ENCODE measurements at regions not wholly inside any gene's neighbourhood (a gene's known extent, or its start where the extent isn't known, plus 50 kb on each side); places are given as distances from the start of the nearest gene placed in this dataset.
"Not testable (repeated sequence)": the region's sequence is repeated elsewhere in the genome, so short reads cannot be mapped to it uniquely, and the experiment has no call there.

DNA sequence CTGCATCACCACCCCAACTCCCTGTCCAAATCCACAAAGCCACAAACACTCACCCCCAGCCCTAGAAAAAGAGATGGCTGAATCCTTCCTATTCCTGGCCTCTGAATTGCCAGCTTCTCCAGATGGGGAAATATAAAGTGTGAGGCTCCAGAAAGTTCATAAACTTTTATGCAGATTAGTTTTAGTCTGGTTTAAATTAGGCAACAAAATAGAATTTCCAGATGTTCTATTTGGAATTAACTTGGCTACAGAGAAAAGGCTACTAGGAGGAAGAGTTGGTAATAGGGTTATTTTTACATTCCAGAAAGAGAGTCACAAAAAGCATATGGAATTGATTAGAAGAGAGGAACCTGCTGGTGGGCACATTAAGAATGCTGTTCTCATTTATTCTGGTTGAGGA, 56.0 kb downstream of the EN1 start:
- no peak for DNase-seq

DNA sequence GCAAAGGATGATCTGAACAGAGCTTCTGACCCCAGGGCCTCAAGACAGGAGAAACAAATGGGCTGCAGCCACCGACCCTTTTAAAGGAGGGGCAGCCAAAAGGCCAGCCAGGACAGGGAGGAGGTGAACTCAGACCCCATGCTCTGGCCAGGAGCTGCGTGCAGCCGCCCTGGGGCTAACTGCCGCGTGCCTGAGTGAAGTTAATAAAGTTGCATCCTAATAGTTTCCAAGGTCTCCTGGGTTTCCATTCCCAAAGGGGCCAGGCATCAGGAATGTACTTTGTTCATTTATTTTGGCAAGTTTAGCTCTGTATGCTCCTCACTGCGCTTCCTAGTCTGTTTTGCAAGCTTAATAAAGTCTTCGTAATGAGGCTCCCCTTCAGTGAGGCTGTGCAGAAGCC, 60.7 kb downstream of the EN1 start:
- DNase-seq: no peak

DNA sequence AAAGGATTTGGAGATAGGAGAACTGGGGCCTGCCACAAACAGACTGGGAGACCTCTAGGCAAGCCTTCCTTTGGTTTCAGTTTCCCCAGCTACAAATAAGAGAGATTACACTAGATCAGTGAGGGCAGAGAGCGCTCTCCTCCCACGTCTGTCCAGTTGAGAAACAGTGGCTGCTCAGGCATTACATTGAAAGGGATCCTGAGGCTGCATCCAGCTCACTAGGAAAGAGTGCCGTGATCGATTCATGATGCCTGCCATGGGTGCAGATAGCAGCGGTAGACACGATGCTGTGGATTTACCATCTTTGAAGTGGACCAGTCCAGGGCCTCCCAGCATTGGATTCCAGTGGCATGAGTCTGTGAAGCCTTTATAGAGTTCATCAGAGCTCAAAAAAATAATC, 62.6 kb downstream of the EN1 start:
- DNase-seq: no peak

DNA sequence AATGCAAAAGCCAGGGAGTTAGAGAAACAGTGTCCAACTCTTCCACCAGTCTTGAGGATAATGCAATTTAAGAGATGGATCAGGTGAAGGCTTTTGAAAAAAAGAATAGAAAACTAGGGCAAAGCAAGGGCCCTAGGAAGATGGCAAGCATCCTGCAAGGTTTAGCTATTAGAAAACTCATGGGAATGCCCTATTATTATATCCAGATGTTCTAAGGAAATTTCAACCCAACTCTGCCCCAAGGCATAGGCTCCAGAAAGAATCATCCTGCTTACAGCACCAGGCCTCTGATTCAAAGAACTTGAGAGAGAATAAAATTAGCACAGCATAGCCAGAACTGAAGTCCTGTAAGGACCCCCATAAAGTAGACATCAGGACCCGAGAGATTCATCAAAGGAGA, 68.1 kb downstream of the EN1 start:
- no peak for DNase-seq

DNA sequence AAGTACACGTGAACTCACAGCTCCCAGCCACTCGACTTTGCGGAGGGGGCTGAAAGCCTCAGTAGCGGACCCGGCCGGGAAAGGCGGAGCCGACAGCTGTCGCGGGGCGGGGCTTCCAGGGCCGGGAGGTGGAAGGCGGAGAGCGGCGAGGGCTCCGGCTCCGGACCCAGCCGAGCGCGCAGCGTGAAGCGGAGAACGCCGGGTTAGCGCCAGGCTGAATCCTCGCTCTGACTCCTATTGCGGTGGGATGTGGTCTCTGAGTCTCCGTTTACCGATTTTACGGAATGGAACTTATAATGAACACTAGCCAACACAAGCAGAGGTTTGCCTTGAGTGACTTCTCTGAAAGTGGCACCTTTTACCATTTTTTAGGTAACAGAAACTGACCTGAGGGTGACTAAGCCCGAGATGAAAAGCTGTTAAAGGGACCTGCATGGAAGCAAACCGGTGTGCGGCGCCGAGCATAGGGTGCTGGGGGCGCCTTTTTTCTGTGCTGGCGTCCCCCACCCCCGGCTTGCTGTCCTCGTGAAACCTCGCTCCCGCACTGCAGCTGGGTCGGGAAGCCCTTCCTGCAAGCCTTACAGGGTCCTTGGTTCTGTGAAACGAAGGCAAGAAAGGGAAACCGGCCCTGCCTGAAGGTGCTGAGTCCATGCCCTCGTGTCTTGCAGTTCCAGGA, 72.9 kb downstream of the EN1 start:
- DNase-seq: no peak

DNA sequence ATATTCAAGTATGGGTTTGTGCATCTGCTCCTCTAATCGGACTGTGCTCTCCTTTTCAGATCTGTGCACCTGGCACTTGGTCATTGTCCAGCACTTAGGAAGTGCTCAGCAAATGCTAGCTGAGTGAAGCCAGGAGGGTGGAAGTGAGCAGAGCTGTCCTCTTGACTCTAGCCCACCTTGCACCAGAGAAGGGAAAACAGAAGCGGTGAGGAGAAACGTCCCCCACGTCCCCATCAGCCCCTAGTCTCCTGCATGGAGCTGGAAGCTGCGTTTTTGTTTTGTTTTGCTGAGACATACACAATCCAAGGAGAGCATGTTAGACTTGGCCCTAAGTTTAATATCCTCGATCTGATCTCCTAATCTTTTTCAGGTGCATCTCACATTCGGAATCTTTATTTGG, 73.6 kb downstream of the EN1 start:
- no peak for DNase-seq

DNA sequence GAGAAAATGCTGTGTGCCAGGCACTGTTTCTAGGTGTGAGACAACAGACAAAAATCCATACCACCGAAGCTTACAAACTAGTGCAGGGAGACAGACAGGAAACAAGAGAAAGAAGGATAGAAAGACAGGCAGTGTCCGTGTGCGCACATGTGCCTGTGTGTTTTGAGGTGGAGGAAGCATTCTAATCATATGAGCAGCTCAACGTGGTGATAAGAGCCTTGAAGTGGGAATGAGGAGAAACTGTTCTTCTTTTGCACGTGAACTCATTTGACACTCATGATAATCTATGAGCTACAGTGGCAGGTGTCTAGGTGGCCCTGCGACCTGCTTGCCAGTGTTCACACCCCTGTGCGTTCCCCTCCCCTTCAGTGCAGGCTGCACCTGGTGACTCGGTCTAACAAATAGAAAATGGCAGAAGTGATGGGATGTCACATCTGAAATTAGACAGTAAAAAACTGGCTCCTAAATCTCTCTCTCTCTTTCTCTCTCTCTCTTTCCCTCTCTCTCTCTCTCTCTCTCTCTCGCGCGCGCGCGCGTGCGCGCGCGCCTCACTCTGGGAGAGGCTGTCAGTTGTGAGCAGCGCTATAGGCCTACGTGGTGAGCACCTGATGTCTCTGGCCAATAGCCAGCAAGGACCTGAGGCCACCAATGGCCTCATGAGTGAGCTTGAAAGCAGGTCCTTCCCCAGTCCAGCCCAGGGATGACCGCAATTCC, 74.8 kb downstream of the EN1 start:
- no peak for DNase-seq

DNA sequence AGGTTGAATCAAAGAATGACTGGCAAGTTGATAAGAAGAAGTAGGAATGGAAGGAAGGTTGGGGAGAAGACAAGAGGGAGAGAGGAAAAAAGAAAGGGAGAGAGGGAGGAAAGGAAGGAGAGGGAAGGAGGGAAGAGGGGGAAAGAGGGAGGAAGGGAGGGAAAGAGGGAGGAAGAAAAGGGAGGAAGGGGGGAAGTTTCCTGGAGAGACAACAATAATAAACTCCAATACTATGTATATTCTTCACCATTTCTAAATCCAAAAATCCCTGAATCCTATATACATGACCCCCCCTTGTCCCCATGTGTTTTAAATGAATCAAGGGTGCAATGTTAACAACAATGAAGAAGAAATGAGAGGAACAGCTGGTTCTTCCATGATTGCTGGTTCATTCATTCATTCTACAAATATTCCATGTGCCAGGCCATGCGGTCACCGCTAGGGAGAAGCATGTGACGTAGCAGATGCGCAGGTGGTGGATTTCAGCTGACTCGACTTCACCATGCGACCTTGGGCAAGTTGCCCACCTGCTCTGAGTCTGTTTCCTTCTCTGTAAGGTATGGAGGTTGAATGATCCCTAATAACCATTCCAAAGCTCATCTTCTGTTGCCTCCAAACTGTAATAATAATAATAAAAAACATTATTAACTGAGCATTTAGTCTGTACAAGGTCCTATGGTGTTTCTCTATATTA, 77.6 kb downstream of the EN1 start:
- DNase-seq: no peak

DNA sequence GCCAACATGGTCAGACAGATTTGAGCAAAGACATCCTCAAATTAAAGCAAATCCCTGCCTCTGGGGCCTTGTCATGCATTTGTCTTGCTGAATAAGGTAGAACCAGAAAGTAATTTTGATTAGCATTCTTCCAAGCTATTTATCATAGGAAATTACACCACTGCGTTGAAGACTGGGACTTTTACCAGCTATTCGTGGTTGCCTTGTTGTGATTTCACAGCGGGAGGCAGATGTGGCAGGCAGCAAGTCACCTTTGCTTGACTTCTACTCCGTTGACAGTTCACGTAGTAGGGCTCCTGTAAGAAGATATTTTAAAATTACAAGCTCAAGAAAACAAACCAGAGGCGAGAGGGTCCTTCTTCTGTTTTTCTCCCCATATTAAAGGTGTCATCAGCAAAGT, 80.6 kb downstream of the EN1 start:
- no peak for DNase-seq

DNA sequence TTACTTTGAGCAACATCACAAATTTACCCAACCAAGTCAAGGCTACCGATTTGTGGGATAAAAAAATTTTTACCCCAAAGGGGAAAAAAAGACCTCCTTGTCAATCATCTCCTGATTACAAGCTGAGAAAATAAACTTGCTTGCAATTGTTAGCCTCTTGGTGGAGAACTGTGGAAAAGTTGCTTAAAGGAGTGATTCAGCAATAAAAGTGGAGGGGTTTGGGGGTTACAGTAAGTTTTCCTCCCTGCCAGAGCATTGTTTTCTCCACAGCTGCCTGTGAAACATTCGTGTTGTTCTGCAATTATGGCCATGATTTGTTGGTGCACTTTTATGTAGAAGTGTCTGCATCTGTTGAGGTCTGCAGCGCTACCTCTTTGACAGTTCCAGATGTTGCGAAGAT, 82.6 kb downstream of the EN1 start:
- no peak for DNase-seq

DNA sequence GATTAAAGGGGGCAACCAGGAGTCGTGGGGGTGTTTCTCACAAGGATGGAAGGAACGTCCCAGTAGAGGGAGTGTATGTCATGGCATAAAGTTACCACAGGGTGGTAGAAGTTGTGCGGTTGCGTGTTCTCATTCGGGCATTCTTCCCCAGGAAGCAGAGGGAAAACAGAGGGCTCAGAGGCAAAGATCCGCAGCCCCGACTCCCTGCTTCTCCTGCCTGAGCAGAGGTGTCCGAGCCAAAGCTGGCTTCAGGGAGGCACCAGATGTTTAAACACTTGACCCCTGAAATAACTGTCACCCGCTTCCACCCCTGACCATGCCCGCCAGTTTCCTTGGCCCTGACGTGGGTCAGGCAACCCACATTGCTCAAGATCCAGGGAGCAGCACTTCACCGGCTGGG, 83.7 kb downstream of the EN1 start:
- no peak for DNase-seq

DNA sequence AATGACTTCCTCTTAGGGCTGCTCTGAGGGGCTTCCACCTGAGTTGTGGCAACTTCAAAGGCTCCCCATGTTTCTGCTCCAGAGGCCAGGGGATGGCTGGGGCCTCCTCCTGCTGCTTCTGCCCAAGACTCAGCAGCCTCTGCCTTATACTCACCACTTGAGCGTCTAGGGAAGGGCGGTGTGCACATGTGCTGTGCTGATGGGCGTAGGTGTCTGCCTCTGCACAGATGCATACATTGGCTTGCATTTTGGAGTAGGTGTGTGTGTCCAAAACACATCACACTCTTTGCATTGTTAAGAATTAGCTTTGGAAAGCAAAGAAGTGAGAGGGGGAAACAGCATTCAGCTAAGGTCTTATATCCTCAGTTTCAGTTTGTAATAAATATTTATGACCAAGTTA, 85.2 kb downstream of the EN1 start:
- DNase-seq: no peak

DNA sequence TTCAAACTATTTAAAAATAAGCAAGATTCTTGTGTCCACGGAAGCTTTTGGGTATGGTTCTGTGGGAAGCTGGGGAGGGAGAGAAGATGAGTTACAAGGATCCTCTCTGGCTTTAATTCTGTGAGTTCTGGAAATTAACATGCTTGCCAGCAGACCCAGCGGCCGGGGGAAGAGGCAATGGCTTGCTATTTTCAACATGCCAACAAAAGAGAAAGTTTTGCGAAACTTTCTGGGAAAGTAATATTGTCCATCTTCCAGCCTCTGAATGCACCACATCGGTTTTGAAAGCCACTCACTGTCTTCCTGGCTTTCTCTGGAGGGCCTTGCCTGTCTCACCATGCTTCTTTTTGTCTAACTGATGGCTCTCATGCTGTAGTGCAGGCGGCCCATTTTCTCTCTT, 85.7 kb downstream of the EN1 start:
- no peak for DNase-seq

DNA sequence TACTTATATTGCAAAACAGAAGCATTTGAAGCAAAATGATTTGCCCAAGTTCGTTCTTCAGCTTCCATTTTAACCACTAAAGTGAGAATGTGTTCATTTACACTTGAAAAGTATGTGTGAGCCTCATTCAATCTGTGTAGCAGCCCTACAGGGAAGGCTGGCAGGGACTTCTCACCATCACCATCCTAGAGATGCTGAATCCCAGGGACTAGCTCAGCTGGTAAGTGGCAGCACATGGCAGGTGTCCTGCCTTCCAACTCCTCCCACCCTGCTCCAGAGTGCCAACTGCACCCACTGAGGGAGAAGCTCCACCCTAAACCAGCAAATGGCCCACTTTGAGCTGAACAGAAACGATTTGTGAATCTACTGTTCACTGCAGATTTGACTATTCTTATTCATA, 91.5 kb downstream of the EN1 start:
- DNase-seq: no peak

DNA sequence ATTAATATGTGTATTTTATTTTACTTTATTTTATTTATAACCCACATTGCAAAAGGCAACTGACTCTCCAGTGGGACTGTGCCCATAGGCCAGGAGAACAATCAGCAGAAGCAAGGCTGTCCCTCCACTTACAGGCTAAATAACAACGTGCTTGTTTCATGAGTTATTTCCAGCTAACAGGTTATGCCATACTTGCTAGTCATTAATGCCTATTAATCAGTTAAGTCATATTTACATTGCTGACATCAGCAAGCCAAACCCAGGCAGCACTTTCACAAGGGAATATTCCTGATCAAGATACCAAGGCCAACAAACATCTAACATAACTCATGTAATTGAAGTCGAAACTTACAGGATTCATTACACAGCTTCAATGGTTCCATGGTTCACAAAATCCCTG, 92.1 kb downstream of the EN1 start:
- no peak for DNase-seq

DNA sequence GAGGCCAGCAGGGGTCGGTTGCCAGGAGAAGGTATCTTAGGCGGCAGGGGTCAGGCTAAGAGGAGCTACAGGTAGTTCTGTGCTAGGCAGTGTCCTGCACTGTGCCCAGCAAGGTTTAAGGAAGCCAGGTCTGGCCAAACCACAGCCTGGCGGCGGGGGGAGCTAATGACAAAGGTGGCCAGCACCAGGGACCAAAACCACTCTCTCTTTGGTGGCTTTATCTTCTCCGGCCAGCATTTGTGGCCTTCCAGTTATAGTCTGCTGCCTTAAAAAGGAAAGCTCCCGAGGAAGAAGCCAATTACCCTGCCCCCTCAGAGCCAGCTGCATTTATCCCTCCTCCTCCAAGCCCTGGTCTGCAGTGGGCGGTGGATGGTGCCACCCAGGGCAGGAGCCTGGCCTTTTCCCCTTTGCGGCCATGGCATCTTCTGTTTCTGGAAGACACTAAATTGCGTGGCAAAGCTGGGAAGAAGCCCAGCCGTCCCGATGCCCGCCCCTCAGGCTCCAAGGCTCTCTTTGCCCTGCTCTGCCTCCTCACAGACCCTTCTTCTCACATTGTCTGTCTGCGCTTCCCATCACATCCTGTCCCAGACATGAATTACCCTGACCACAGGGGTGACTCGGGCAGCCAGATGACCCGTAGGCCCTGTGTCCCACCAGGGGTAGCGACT, 94.6 kb downstream of the EN1 start:
- DNase-seq: no peak

DNA sequence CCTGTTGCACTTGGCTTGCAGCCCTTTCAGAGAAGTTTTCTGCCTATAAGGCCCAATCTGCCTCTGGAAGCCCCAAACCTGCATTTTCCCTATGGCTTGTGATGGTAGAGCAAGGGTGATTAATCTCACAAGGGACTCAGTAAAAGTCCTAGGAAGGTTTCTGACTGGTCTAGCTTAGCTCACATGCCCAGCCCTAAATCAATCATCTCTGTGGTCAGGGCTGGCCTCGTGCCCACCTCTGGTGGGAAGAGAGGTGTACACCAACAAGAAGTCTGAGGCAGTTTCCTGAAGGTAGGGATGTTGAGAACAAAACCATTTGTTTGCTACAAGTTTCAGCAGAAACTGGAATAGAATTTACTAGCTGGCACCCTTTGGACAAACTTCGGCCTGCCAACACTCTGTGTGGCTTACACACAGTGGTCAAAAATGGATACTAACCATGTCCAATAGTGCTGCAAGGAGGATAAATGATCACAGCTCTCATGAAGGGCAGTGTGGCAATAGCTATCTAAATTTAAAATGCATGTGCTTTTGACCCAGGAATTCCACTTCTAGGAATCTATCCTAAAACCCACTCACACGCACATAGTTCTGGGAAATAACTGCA, 96.4 kb downstream of the EN1 start:
- DNase-seq: no peak

DNA sequence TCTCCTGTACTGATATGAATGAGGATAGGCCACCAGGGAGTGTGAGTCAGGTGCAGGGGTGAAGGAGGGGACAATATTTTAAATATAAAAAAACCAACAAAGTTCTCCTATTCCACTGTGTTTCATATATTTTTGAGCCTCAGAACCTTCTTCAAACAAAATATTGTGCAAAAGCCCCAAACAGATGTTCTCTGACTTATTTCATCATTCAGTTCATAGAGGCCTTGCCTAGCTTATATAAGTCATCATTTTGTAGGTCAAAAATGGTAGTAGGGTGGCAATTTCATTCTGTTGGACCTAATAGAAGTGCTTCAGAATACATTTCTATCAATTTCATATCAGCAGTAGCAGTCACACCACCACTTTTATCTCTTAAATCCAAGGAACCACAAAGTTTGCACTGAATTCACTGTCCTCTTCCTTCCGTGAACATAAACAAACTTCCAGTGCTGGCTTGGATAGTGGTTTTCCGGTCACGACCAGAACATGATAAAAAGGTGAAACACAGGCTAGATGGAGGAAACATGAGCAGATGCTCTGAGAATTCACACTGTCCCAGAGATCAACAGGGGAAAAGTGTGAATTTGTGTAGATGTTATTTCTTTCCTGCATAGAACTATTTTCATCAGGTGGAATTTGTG, 99.1 kb downstream of the EN1 start:
- no peak for DNase-seq

DNA sequence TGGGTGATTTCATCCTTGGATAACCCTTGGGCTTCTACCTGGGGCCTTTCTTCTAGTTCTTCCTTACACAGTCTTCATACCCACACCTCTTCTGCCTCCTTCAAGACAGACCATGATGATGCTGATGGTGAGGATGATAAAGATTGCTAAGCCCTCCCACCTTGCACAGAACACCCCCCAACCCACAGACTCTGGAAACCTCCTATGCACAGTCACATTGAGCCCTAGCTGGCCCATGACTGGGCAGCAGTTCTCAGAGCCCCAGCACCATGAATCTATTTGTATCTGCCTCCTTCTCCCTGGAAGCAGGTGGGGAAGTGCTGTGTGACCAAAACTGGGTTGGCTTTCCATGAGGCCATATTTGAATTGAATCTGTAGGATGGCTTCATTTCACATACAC, 99.8 kb downstream of the EN1 start:
- DNase-seq: no peak

DNA sequence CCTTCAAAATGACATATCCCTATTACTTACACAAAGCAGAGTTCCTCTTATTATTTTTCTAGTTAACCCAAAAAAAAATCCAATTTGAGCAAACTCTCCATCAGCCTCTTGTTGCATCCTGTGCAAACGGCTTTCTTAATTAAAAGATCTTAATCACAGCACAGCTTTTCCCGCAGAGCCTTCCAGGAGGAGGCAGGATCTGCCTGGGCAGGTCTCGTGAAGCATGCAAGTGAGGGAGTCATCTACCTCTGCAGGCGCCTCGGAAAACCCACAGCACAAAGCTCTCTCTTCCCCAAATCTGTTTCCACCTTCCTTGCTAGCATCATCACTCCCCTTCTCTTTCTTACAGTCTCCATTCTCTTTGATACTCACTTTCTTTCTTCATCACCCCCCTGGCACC, 100.4 kb downstream of the EN1 start:
- no peak for DNase-seq

DNA sequence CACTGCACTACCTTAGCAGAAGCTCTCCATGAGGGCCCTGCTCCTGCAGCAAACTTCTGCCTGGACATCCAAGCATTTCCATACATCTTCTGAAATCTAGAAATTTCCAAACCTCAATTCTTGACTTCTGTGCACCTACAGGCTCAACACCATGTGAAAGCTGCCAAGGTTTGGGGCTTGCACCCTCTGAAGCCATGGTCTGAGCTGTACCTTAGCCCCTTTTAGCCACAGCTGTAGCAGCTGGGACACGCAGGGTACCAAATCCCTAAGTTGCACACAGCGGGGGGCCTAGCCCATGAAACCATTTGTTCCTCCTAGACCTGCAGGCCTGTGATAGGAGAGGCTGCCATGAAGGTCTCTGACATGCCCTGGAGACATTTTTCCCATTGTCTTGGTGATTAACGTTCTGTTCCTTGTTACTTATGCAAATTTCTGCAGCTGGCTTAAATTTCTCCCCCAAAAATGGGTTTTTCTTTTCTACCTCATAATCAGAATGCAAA, 102.7 kb downstream of the EN1 start:
- DNase-seq: not testable (repeated sequence)

DNA sequence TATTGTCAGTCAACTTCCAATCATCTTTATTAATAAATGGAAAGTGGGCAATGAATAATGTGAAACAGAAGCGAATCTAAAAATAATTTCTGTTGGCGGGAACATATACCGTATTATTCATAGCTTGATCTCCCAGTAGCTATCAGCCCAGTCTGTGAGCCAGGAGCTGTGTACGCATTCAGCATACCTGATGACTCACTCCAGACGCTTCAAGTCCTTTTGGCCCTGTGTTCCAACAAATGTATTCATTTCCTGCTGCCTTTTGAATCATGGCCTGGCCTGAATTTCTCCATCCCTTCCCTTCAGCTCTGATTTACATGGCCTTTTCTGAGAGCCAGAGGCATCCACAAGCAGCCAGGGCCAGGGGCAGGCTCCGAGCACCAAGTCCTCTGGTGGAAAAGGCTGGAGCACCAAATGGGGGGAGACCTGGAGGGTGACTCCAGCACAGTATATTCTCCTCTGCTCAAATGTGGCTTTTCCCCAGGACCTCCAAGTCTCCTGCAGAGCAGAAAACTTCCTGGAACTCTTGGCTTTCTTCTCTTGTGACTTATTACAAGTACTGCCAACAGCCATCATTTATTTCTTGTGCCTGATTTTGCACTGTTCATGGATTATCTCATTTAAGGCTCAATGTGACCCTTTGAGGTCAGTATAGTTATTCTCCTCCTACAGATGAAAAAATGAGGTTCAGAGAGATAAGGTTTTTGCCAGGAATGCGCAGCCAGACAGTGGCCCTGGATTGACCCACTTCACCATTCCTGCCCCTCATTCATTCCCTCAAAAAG, 108.7 kb downstream of the EN1 start:
- no peak for DNase-seq

All from central memory CD4-positive, alpha-beta T cell (primary cell).